ENCODE measurements at regions not wholly inside any gene's neighbourhood (a gene's known extent, or its start where the extent isn't known, plus 50 kb on each side); places are given as distances from the start of the nearest gene placed in this dataset.

GRCh38 chr3:106381939-106382335, 513.1 kb upstream of the CBLB start:
- H3K4me3 ChIP-seq, result no peak overlapping the region
- intact Hi-C loops (cut with micrococcal nuclease), result no loop called here
- no peaks in the 10 kb centered on the region for H3K4me1 ChIP-seq
- no peak for TF ChIP-seq CTCF (IDR thresholded peaks at IDR 0.05; ENCODE audit: borderline replicate concordance)
- H3K9me3 ChIP-seq (replicated peaks), result no peaks in the 10 kb centered on the region
- no peak overlapping the region for H3K27ac ChIP-seq (replicated peaks)
- H3K36me3 ChIP-seq, result no peaks in the 10 kb centered on the region
- DNase-seq, result no peak
- no peaks in the 10 kb centered on the region for H3K27me3 ChIP-seq (ENCODE audit: low read depth)

GRCh38 chr3:106386050-106386449, 517.2 kb upstream of the CBLB start:
- no peak overlapping the region for H3K4me3 ChIP-seq
- H3K36me3 ChIP-seq, result no peaks in the 10 kb centered on the region
- intact Hi-C loops (cut with micrococcal nuclease), result no loop called here
- no peaks in the 10 kb centered on the region for H3K9me3 ChIP-seq (replicated peaks)
- H3K4me1 ChIP-seq, result no peaks in the 10 kb centered on the region
- no peak for TF ChIP-seq CTCF (IDR thresholded peaks at IDR 0.05; ENCODE audit: borderline replicate concordance)
- H3K27me3 ChIP-seq (ENCODE audit: low read depth), result no peaks in the 10 kb centered on the region
- DNase-seq, result no peak
- H3K27ac ChIP-seq (replicated peaks), result no peak overlapping the region

GRCh38 chr3:106392915-106393314, 524.1 kb upstream of the CBLB start:
- TF ChIP-seq CTCF (IDR thresholded peaks at IDR 0.05; ENCODE audit: borderline replicate concordance), result no peak
- Histone ChIP-seq H3K4me1 (no peaks in the 10 kb centered on the region), H3K27me3 (ENCODE audit: low read depth) (no peaks in the 10 kb centered on the region), H3K9me3 (replicated peaks) (no peaks in the 10 kb centered on the region), H3K27ac (replicated peaks) (no peak overlapping the region), H3K4me3 (no peak overlapping the region), H3K36me3 (no peaks in the 10 kb centered on the region)
- intact Hi-C loops (cut with micrococcal nuclease), result no loop called here
- DNase-seq, result no peak

- no peaks in the 10 kb centered on the region for H3K27me3 ChIP-seq (ENCODE audit: low read depth)
- TF ChIP-seq CTCF (IDR thresholded peaks at IDR 0.05; ENCODE audit: borderline replicate concordance), result no peak
- DNase-seq, result no peak
- no peak overlapping the region for H3K27ac ChIP-seq (replicated peaks)
- intact Hi-C loops (cut with micrococcal nuclease), result no loop called here
- H3K4me3 ChIP-seq, result no peak overlapping the region
- H3K4me1 ChIP-seq, result no peaks in the 10 kb centered on the region
- no peaks in the 10 kb centered on the region for H3K36me3 ChIP-seq
- H3K9me3 ChIP-seq (replicated peaks), result no peaks in the 10 kb centered on the region
These were observed 528.2 kb upstream of the CBLB start for GRCh38 chr3:106397006-106397405.

- Histone ChIP-seq H3K27ac (replicated peaks) (no peak overlapping the region), H3K27me3 (ENCODE audit: low read depth) (no peaks in the 10 kb centered on the region), H3K4me1 (no peaks in the 10 kb centered on the region), H3K9me3 (replicated peaks) (no peaks in the 10 kb centered on the region), H3K36me3 (no peaks in the 10 kb centered on the region), H3K4me3 (no peak overlapping the region)
- DNase-seq, result no peak
- intact Hi-C loops (cut with micrococcal nuclease), result no loop called here
- no peak for TF ChIP-seq CTCF (IDR thresholded peaks at IDR 0.05; ENCODE audit: borderline replicate concordance)
These were observed 530.2 kb upstream of the CBLB start for GRCh38 chr3:106398891-106399600.
